ENCODE measurements at regions not wholly inside any gene's neighbourhood (a gene's known extent, or its start where the extent isn't known, plus 50 kb on each side); places are given as distances from the start of the nearest gene placed in this dataset.
A peak's percentile ranks its signal among the peaks of the same experiment; 100 is the strongest.

DNA sequence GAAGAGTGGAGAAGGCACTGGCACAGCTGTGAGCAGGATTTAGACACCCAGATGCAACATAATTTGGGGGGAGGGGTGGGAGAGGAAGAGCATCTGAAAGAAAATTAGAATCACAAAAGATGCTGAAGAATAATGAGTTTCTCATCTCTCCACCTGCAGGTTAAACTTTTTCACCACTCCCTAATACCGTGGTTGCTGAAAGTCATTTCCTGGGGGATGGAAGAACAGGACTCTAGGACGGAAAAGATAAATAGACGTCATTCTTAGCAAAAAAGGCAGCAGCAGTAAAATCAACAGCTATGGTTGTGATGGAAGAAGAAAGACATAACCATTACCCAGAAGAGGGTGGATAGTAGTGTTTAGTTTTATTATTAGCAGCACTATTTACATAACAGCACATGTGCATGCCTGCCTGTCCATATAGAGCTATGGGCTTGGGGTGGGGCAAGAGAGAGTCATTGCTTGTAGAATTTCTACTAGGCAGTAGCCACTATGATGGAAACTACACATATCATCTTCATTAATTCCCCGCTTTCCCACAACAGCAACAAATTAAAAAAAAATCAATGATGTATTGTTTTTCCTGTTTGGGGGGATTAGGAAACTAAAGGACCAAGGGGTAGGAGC, 212.2 kb downstream of the TRIB2 start:
- ATAC-seq (no peak), DNase-seq (no peak)
- intact Hi-C loops (cut with micrococcal nuclease), result loop anchor here (5.0 kb wide), 1 partner anchor 207 kb away; no protein-coding TSS in a partner anchor
- Mint-ChIP-seq H3K9me3 (no peaks in the 10 kb centered on the region), H3K27ac (no peak overlapping the region), H3K27me3 (peaks cover 6% of the 10 kb centered on the region), H3K36me3 (ENCODE audit: low read depth) (no peaks in the 10 kb centered on the region), H3K4me3 (no peak overlapping the region), H3K4me1 (ENCODE audit: low read depth) (peaks cover 4% of the 10 kb centered on the region)
- TF ChIP-seq, protein P1, sequence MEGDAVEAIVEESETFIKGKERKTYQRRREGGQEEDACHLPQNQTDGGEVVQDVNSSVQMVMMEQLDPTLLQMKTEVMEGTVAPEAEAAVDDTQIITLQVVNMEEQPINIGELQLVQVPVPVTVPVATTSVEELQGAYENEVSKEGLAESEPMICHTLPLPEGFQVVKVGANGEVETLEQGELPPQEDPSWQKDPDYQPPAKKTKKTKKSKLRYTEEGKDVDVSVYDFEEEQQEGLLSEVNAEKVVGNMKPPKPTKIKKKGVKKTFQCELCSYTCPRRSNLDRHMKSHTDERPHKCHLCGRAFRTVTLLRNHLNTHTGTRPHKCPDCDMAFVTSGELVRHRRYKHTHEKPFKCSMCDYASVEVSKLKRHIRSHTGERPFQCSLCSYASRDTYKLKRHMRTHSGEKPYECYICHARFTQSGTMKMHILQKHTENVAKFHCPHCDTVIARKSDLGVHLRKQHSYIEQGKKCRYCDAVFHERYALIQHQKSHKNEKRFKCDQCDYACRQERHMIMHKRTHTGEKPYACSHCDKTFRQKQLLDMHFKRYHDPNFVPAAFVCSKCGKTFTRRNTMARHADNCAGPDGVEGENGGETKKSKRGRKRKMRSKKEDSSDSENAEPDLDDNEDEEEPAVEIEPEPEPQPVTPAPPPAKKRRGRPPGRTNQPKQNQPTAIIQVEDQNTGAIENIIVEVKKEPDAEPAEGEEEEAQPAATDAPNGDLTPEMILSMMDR (IDR thresholded peaks at IDR 0.05), result no peak
- POLR2A ChIA-PET, result no interaction called here
- CTCF ChIA-PET, result interaction anchor here (3.1 to 3.2 kb wide), 2 partner anchors 32 to 78 kb away, joined by 19 to 24 read pairs; no protein-coding TSS in a partner anchor

DNA sequence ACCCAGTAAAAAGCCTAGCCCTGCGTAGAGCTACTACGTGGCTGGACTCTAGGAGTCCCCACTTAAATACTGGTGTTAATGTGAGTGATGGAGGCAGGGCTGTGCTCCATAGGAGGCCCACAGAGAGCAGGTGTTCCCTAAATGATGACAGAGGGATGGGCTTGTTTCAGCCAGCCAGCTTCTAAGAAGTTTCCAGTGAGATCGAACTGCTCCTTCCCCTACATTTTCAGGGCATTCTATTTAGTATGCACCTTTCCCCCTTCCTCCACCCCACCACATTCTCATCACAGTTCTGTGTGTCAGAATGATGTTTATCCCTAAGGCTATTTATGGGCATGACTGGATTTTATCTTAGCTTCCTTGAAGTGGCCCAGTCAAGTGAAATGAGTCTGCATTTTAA, 213.0 kb downstream of the TRIB2 start:
- Mint-ChIP-seq H3K36me3 (ENCODE audit: low read depth) (no peaks in the 10 kb centered on the region), H3K4me1 (ENCODE audit: low read depth) (peaks cover 4% of the 10 kb centered on the region), H3K27me3 (peaks cover 13% of the 10 kb centered on the region), H3K27ac (no peak overlapping the region), H3K9me3 (no peaks in the 10 kb centered on the region), H3K4me3 (no peak overlapping the region)
- DNase-seq (no peak), ATAC-seq (no peak)
- ChIA-PET CTCF (interaction anchor here (0.8 to 3.4 kb wide), 16 partner anchors 25 to 1104 kb away, joined by 3 to 26 read pairs (median 4); partner anchors contain the start of gene TRIB2), POLR2A (no interaction called here)
- intact Hi-C loops (cut with micrococcal nuclease), result loop anchor here (5.0 kb wide), 2 partner anchors 207 to 372 kb away; no protein-coding TSS in a partner anchor
- TF ChIP-seq, protein P1 (IDR thresholded peaks at IDR 0.05), result no peak

DNA sequence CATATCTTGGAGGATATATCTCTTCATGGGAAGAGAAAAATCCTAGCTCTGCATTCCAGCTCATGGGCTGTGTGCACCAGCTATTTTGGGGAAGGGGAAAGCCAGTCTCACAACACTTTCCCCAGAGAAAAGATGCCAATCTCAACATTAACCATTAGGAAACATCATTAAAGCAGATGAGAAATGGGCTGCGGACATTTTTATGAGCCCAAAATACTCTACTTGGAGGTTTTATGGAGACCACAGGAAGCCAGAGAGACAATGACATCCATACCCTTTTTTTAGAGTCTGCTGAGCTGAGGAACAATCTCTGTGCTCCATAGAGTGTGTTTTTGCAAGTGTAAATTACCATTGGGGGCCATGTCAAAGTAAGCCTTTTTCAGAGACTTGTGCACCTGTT, 213.7 kb downstream of the TRIB2 start:
- ChIA-PET CTCF (interaction anchor here (0.7 to 3.4 kb wide), 39 partner anchors 9 to 1105 kb away, joined by 3 to 26 read pairs (median 4); partner anchors contain the start of gene TRIB2), POLR2A (interaction anchor here (1.0 kb wide), 1 partner anchor 28 kb away, joined by 4 read pairs; no protein-coding TSS in a partner anchor)
- Mint-ChIP-seq H3K4me1 (ENCODE audit: low read depth) (peaks cover 4% of the 10 kb centered on the region), H3K27ac (no peak overlapping the region), H3K27me3 (peaks cover 13% of the 10 kb centered on the region), H3K36me3 (ENCODE audit: low read depth) (no peaks in the 10 kb centered on the region), H3K9me3 (no peaks in the 10 kb centered on the region), H3K4me3 (no peak overlapping the region)
- ATAC-seq (no peak), DNase-seq (no peak)
- TF ChIP-seq, protein P1 (IDR thresholded peaks at IDR 0.05), result no peak
- intact Hi-C loops (cut with micrococcal nuclease), result loop anchor here (5.0 kb wide), 1 partner anchor 373 kb away; no protein-coding TSS in a partner anchor

DNA sequence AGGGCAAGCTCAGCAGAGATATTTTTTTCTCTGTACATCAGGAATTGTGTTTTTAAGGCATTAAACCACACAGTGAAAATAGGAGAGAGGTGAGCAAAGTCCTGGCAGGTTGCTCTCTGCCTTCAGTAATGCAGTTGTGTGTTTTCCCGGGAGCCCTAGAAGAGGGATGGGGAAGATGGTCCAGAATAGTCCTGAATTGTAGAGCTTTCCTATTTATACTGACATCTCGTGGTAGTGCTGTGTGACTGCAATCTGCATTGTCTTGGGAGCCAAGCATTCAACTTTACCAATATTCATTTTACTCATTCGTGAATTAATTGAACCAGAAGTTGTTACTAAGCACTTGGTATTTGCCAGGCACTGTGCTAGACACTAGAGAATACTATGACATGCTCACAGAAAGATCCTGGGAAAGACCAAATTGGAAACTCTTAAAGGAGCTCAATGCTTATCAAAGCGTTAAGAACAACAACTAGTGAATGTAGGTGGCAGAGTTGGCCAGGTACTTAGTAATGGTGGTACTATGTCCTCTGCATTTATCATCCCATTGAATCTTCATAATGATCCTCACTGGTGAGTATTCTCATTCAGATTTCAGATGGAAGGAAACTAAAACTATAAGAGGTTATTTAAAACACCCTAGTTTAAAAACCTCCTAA, 214.6 kb downstream of the TRIB2 start:
- DNase-seq, result no peak
- H3K27me3 Mint-ChIP-seq, result peaks cover 11% of the 10 kb centered on the region
- no peaks in the 10 kb centered on the region for H3K9me3 Mint-ChIP-seq
- H3K4me1 Mint-ChIP-seq (ENCODE audit: low read depth), result peaks cover 4% of the 10 kb centered on the region
- POLR2A ChIA-PET, result interaction anchor here (0.9 to 1.0 kb wide), 2 partner anchors 19 to 27 kb away, joined by 3 to 4 read pairs; no protein-coding TSS in a partner anchor
- ATAC-seq, result peak; percentile 56
- H3K27ac Mint-ChIP-seq, result no peak overlapping the region
- TF ChIP-seq, protein P1 (IDR thresholded peaks at IDR 0.05), result peak; percentile 78
- no peak overlapping the region for H3K4me3 Mint-ChIP-seq
- CTCF ChIA-PET, result interaction anchor here (0.7 to 3.4 kb wide), 43 partner anchors 9 to 1106 kb away, joined by 3 to 26 read pairs (median 4); partner anchors contain the start of gene TRIB2
- intact Hi-C loops (cut with micrococcal nuclease), result loop anchor here (5.0 kb wide), 1 partner anchor 374 kb away; no protein-coding TSS in a partner anchor
- no peaks in the 10 kb centered on the region for H3K36me3 Mint-ChIP-seq (ENCODE audit: low read depth)

Measured in activated CD8-positive, alpha-beta T cell treated with anti-CD3 and anti-CD28 coated beads for 36 hours (primary cell).